ENCODE measurements at regions not wholly inside any gene's neighbourhood (a gene's known extent, or its start where the extent isn't known, plus 50 kb on each side); places are given as distances from the start of the nearest gene placed in this dataset.

GRCh38 chr4:157791236-157791635 is 381.6 kb downstream of the GASK1B start:
- TF ChIP-seq NFRKB (IDR thresholded peaks at IDR 0.05) (no peak), SUZ12 (IDR thresholded peaks at IDR 0.05) (no peak), SP1 (IDR thresholded peaks at IDR 0.05) (no peak), CTBP1 (IDR thresholded peaks at IDR 0.05; ENCODE audit: borderline replicate concordance) (no peak), FOXM1 (IDR thresholded peaks at IDR 0.05; ENCODE audit: borderline replicate concordance) (no peak), FOXA1 (IDR thresholded peaks at IDR 0.05) (no peak), ELF4 (IDR thresholded peaks at IDR 0.05) (no peak), ARNT (IDR thresholded peaks at IDR 0.05) (no peak)
